GM11168 (cell line): ENCODE measurements at regions not wholly inside any gene's neighbourhood (a gene's known extent, or its start where the extent isn't known, plus 50 kb on each side); places are given as distances from the start of the nearest gene placed in this dataset.
"Not testable (repeated sequence)": the region's sequence is repeated elsewhere in the genome, so short reads cannot be mapped to it uniquely, and the experiment has no call there.

Experiments used
- in situ Hi-C: fragments of 300-500 bp; cut with MboI; formaldehyde crosslinking; loops from one replicate; pipeline ENCODE4 v1.12.0; 2022; ENCODE audit warnings: low sequenced_read_pairs; ENCODE audit not compliant: unreplicated experiment

- in situ Hi-C loops = no loop called here
Observed at GRCh38 chr6:100322886-100323285, 141.8 kb downstream of the SIM1 start.

- in situ Hi-C loops = no loop called here
Observed at GRCh38 chr6:100320686-100321085, 144.0 kb downstream of the SIM1 start.

GRCh38 chr6:100317031-100317430 lies 147.7 kb downstream of the SIM1 start:
- in situ Hi-C loops = no loop called here

- in situ Hi-C loops = no loop called here
Observed at GRCh38 chr6:100314186-100314585, 150.5 kb downstream of the SIM1 start.

- in situ Hi-C loops = no loop called here
Observed at GRCh38 chr6:100311707-100312251, 152.9 kb downstream of the SIM1 start.

GRCh38 chr6:100309174-100309573 lies 155.5 kb downstream of the SIM1 start:
- in situ Hi-C loops = no loop called here

GRCh38 chr6:100307561-100307960 lies 157.2 kb downstream of the SIM1 start:
- in situ Hi-C loops = no loop called here

GRCh38 chr6:100305209-100305869 lies 159.4 kb downstream of the SIM1 start:
- in situ Hi-C loops = no loop called here

- in situ Hi-C loops = no loop called here
Observed at GRCh38 chr6:100304575-100304974, 160.1 kb downstream of the SIM1 start.

GRCh38 chr6:100301731-100302130 lies 163.0 kb downstream of the SIM1 start:
- in situ Hi-C loops = no loop called here

GRCh38 chr6:100300221-100300736 lies 164.4 kb downstream of the SIM1 start:
- in situ Hi-C loops = no loop called here

- in situ Hi-C loops = no loop called here
Observed at GRCh38 chr6:100296810-100297544, 167.7 kb downstream of the SIM1 start.

GRCh38 chr6:100295172-100295571 lies 169.5 kb downstream of the SIM1 start:
- in situ Hi-C loops = not testable (repeated sequence)

- in situ Hi-C loops = no loop called here
Observed at GRCh38 chr6:100289285-100289684, 175.4 kb downstream of the SIM1 start.

GRCh38 chr6:100288311-100288710 lies 176.4 kb downstream of the SIM1 start:
- in situ Hi-C loops = no loop called here

- in situ Hi-C loops = no loop called here
Observed at GRCh38 chr6:100283285-100283684, 181.4 kb downstream of the SIM1 start.

- in situ Hi-C loops = no loop called here
Observed at GRCh38 chr6:100281471-100281901, 183.2 kb downstream of the SIM1 start.

GRCh38 chr6:100276311-100277057 lies 188.2 kb downstream of the SIM1 start:
- in situ Hi-C loops = no loop called here

GRCh38 chr6:100274147-100274546 lies 190.6 kb downstream of the SIM1 start:
- in situ Hi-C loops = no loop called here

GRCh38 chr6:100271625-100272024 lies 193.1 kb downstream of the SIM1 start:
- in situ Hi-C loops = no loop called here

GRCh38 chr6:100271202-100271601 lies 193.5 kb downstream of the SIM1 start:
- in situ Hi-C loops = no loop called here
